Rectal smooth muscle tissue (tissue), 1 donor: ENCODE measurements at regions not wholly inside any gene's neighbourhood (a gene's known extent, or its start where the extent isn't known, plus 50 kb on each side); places are given as distances from the start of the nearest gene placed in this dataset.

ENCODE experiments used
- H3K27ac ChIP-seq: one replicate; pipeline ENCODE4 v1.7.0; 2013; ENCODE audit warnings: low read depth, low read length, inconsistent platforms
- H3K27me3 ChIP-seq: one replicate; pipeline ENCODE4 v1.7.0; 2013; ENCODE audit warnings: low read length; ENCODE audit not compliant: control insufficient read depth, insufficient read depth
- H3K36me3 ChIP-seq: one replicate; pipeline ENCODE4 v1.7.0; 2013; ENCODE audit warnings: low read length; ENCODE audit not compliant: control insufficient read depth, insufficient read depth
- H3K4me1 ChIP-seq: one replicate; pipeline ENCODE4 v1.7.0; 2013; ENCODE audit warnings: low read length; ENCODE audit not compliant: control insufficient read depth, insufficient read depth
- H3K4me3 ChIP-seq: one replicate; pipeline ENCODE4 v1.7.0; 2013; ENCODE audit warnings: low read length
- H3K9ac ChIP-seq: one replicate; pipeline ENCODE4 v1.7.0; 2013; ENCODE audit warnings: low read length

DNA sequence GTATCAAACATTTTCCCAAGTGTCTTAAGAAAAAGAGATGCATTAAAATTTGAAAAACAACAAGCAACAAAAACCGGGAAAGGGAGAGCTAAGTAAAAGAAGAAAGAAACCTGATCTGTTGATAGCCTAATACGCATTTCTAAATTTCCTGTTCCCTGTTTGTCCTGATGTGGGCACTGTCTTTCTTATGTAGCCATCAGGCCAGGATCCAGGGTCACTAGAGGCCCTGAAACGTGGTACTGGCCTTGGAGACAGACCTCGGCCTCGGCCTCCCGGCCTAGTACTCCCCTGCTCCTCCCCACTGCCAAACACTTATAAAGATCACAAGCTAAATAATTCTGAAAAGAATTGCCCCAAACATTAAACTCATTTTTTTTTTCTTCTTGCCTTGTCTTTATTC lies 547.2 kb downstream of the IRX1 start:
- no peak overlapping the region for H3K4me3 ChIP-seq
- H3K36me3 ChIP-seq: no peaks in the 10 kb centered on the region
- no peaks in the 10 kb centered on the region for H3K4me1 ChIP-seq
- H3K27me3 ChIP-seq: no peaks in the 10 kb centered on the region
- no peak overlapping the region for H3K27ac ChIP-seq
- no peak overlapping the region for H3K9ac ChIP-seq

DNA sequence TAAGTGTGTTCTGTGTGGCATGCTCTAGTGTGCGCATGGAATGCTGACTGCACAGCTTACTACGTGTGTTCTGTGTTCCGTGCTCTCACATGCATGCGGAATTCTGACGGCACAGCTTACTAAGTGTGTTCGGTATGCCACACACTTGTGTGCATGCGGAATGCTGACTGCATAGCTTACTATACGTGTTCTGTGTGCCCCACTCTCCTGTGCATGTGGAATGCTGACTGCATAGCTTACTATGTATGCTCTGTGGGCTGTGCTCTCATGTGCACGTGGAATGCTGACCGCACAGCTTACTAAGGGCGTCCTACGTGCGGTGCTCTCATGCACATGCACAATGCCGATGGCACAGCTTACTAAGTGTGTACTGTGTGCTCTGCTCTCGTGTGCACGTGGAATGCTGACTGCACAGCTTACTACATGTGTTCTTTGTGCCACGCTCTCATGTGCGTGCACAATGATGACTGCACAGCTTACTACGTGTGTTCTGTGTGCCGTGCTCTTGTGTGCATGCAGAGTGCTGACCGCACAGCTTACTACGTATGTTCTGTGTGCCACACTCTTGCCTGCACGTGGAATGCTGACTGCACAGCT lies 548.9 kb downstream of the IRX1 start:
- Histone ChIP-seq H3K27me3 (no peaks in the 10 kb centered on the region), H3K9ac (no peak overlapping the region), H3K4me1 (no peaks in the 10 kb centered on the region)

DNA sequence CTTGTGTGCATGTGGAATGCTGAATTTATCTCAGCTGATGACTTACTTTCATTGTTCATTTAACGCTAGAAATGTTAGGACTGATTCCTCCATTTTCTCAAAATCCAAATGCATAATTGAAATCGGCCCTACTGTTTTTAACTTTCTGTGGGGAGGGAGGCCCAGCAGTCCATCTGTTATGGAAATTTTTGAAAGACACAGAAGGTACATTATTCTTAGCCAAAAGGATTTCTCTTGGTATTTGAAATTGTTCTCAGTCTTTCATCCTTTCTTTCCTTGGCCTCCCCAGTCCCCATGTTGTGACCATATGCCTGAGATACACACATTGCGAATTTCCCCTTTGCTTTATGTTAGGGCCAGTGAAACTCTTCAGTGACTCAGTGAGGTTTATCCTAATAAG lies 549.9 kb downstream of the IRX1 start:
- H3K27ac ChIP-seq: no peak overlapping the region
- H3K27me3 ChIP-seq: no peaks in the 10 kb centered on the region
- no peaks in the 10 kb centered on the region for H3K36me3 ChIP-seq
- H3K4me3 ChIP-seq: no peak overlapping the region
- H3K4me1 ChIP-seq: no peaks in the 10 kb centered on the region
- no peak overlapping the region for H3K9ac ChIP-seq

More for the DNA sequence above, 548.9 kb downstream of the IRX1 start:
- Histone ChIP-seq H3K4me3 (no peak overlapping the region), H3K27ac (no peak overlapping the region), H3K36me3 (no peaks in the 10 kb centered on the region)

DNA sequence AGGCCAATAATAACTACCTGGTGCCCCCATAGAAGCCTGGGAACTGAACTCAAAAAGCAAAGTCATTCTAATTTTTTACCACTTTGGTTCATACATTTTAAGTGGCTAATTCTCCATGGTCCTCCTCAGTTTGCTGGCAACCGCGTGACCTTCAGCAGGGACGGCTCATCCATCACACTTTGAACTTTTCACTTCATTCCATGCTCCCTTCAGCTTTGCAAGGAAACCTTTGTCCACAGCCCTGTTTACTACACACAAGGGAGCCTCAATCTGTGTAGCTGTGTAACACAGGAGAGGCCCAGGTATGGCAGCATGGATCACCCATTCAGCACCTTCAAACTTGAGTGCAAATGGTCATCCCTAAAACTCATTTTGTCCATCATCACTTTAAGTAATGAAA lies 552.4 kb downstream of the IRX1 start:
- no peaks in the 10 kb centered on the region for H3K36me3 ChIP-seq
- no peak overlapping the region for H3K9ac ChIP-seq
- no peaks in the 10 kb centered on the region for H3K27me3 ChIP-seq
- H3K27ac ChIP-seq: no peak overlapping the region
- H3K4me3 ChIP-seq: no peak overlapping the region
- no peaks in the 10 kb centered on the region for H3K4me1 ChIP-seq

DNA sequence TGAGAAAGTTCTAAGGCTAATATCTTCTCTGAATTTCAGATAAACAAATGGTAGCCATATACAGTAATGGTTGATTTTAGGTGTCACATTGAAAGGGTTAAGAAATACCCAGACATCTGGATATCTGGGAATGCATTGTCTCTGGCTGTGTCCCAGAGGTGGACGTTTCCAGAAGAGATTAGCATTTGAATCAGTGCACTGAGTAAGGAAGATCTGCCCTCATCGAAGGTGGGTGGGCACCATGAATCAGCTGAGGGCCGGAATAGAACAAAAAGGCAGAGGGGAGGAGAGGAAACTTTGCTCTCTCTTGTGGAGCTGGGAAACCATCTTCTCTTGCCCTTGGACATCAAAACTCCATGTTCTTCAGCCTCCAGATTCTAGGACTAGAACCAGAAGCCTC lies 554.4 kb downstream of the IRX1 start:
- no peaks in the 10 kb centered on the region for H3K4me1 ChIP-seq
- no peak overlapping the region for H3K9ac ChIP-seq
- no peaks in the 10 kb centered on the region for H3K27me3 ChIP-seq
- no peak overlapping the region for H3K4me3 ChIP-seq
- no peaks in the 10 kb centered on the region for H3K36me3 ChIP-seq
- H3K27ac ChIP-seq: no peak overlapping the region

DNA sequence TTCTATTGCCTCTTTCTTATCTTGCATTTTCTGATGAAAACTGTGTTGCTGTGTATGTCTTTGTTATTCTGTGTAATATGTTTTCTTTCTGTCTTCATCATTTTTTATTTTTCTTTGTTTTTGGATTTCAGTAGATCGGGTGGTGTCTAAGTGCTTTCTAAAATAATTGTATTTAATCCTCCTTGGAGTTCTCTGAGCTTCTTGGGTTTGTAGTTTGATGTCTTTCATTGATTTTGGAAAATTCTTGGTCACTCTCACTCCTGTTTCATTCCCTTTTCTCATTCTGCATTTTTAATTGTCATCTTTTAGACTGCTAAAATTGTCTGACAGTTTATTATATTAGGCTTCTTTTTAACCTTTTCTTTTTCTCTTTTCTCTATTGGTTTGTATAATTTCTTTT lies 560.5 kb downstream of the IRX1 start:
- no peaks in the 10 kb centered on the region for H3K36me3 ChIP-seq
- no peak overlapping the region for H3K27ac ChIP-seq
- no peaks in the 10 kb centered on the region for H3K27me3 ChIP-seq
- no peak overlapping the region for H3K9ac ChIP-seq
- H3K4me3 ChIP-seq: no peak overlapping the region
- H3K4me1 ChIP-seq: no peaks in the 10 kb centered on the region

DNA sequence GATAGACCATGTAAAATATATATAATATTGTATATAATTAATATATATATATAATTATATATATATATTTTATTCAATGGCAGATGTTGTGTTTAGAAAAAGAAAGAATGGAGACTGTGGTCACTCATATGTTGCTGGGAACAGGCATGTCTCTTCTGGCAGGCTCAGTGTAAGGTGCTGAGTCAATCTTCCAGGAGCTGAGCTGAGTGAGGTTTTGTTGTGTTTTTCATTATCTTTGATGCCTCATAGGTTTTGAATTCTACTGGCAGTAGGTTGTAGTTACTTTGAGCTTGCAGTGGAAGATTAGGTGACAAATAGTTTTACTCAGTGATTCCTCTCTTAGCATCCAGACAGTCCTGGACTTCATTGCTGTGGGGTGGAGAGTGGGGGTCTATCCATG lies 561.3 kb downstream of the IRX1 start:
- Histone ChIP-seq H3K36me3 (no peaks in the 10 kb centered on the region), H3K4me3 (no peak overlapping the region), H3K27ac (no peak overlapping the region), H3K9ac (no peak overlapping the region), H3K27me3 (no peaks in the 10 kb centered on the region), H3K4me1 (no peaks in the 10 kb centered on the region)

DNA sequence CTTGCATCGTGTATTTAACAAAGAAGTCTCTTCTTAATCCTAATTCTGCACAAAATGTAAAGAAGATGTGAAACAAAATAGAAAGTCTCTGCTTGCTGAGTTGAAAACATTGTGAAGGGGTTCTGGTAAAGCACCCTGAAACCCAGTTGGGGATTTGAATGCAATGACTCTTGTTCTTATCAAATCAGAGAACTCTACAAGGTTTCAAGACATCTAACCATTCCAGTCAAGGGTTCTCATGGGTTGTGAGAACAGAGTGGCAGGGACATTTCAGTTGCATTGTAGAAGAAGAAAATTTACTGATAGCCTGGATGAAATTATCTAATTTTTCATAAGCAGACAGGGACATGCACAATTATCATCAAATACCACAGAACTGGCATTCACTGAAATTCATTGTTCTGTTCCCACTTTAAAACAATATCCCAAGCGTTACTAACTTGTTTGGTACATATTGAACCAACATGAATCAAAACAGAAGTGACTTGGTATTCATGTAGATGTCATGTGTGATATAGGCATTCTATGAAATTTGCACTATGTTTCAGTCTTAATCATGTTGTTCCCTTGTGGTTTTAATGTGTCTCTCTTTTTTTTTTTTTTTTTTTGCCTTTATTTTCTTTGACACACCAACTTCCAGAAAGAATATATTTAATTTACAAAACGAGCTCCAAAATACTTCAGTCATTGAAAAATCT lies 563.3 kb downstream of the IRX1 start:
- Histone ChIP-seq H3K27me3 (no peaks in the 10 kb centered on the region), H3K27ac (no peak overlapping the region), H3K9ac (no peak overlapping the region), H3K4me1 (no peaks in the 10 kb centered on the region), H3K4me3 (no peak overlapping the region), H3K36me3 (no peaks in the 10 kb centered on the region)

DNA sequence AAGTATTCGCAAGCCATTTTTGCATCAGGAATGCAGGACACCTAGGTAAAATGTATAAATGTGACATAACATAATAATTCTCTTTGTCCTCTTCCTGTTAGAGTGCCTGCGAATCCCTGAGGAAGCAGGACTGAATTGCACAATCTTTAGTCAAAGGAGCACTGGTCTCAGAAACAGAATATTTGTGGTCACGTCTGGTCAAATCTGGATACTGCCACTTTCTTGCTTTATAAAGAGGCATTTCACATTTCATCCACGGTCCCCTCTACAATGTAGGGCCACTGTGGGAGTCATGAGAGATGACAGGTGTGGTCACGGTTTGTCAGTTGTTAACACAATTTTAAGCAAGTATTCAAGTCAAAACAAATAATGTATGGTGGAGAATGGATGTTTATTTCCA lies 564.0 kb downstream of the IRX1 start:
- no peak overlapping the region for H3K27ac ChIP-seq
- H3K4me1 ChIP-seq: no peaks in the 10 kb centered on the region
- no peaks in the 10 kb centered on the region for H3K27me3 ChIP-seq
- H3K36me3 ChIP-seq: no peaks in the 10 kb centered on the region
- H3K4me3 ChIP-seq: no peak overlapping the region
- H3K9ac ChIP-seq: no peak overlapping the region

DNA sequence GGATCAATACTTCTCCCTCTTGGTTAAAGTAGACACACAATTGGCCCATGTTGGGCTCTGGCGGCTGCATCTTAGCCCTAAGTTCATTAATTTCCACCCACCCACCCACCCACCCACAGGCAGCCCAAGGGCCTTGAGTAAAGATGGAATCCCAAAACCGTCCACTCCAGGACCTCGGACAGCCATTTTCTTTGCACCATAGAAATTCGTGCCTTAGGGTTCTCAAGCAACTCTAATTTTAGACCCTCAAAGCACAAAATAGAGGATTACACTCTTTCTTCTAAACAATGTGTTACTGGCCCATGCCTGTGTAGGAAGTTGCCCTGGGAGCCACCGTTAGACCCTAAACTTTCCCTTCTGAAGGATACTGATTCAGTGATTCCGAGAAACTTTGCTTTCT lies 568.5 kb downstream of the IRX1 start:
- H3K4me3 ChIP-seq: no peak overlapping the region
- H3K36me3 ChIP-seq: no peaks in the 10 kb centered on the region
- no peaks in the 10 kb centered on the region for H3K27me3 ChIP-seq
- no peaks in the 10 kb centered on the region for H3K4me1 ChIP-seq
- no peak overlapping the region for H3K27ac ChIP-seq
- no peak overlapping the region for H3K9ac ChIP-seq

DNA sequence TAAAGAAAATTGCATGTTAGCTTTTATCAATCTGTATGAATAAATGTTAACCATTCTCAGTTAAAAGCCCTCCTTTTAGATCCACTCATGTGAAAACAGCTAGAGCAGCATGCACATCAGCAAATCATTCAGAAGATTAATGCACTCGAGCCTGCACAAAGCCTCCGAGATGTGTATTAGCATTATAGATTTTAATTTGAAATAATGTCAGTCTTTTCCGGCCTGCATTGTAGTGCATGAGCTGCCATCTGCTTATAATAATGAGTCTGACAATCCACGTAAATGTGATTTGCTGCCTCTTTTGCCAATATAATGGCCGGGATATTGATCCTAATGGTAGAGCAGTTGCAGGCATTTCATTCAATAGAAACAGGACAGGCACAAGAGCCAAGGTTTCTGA lies 585.1 kb downstream of the IRX1 start:
- Histone ChIP-seq H3K27me3 (no peaks in the 10 kb centered on the region), H3K36me3 (no peaks in the 10 kb centered on the region), H3K4me1 (no peaks in the 10 kb centered on the region), H3K4me3 (no peak overlapping the region), H3K9ac (no peak overlapping the region), H3K27ac (no peak overlapping the region)

DNA sequence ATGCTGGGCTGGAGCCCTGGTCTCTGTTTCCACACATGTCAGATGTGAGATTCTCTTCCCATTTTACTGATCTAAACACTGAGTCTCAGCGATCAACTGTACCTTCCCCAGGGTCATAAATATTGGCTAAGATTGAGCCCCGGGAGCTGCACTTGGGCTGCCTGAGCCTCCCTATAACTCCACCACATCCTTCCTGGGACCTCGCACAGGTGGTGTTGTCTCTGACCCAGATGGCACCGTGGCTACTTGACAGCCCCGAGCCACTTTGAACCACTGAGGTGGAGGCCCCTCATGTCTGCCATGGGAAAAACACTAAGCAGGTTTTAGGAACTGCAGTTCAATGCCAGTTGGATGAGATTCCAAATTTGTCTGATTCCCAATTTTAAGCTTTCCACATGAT lies 586.5 kb downstream of the IRX1 start:
- Histone ChIP-seq H3K27me3 (no peaks in the 10 kb centered on the region), H3K27ac (no peak overlapping the region), H3K4me3 (no peak overlapping the region), H3K9ac (no peak overlapping the region), H3K4me1 (no peaks in the 10 kb centered on the region), H3K36me3 (no peaks in the 10 kb centered on the region)

DNA sequence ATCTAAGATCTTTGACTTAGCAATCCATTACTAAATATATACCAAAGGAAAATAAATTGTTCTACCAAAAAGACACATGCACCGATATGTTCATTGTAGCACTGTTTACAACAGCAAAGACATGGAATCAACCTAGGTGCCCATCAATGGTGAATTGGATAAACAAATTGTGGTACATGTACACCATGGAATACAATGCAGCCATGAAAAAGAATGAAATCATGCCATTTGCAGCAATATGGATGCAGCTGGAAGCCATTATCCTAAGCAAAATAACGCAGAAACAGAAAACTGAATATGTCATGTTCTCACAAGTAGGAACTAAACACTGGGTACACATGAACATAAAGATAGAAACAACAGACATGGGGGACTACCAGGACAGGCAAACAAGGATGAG lies 589.5 kb downstream of the IRX1 start:
- H3K9ac ChIP-seq: no peak overlapping the region
- no peak overlapping the region for H3K27ac ChIP-seq
- H3K4me3 ChIP-seq: no peak overlapping the region
- no peaks in the 10 kb centered on the region for H3K36me3 ChIP-seq
- H3K4me1 ChIP-seq: no peaks in the 10 kb centered on the region
- H3K27me3 ChIP-seq: no peaks in the 10 kb centered on the region
